T-cell (primary cell): ENCODE measurements at regions not wholly inside any gene's neighbourhood (a gene's known extent, or its start where the extent isn't known, plus 50 kb on each side); places are given as distances from the start of the nearest gene placed in this dataset.

Source experiments
- ATAC-seq, 4 experiments: fragments of 200-7000 bp in 3 of 4; fragments of 150-1000 bp in 1 of 4; cut with Tn5 transposase; replicated peaks in 1 of 4; 1 replicate in 3 of 4; 2 replicates in 1 of 4; pipeline ENCODE4 v1.10.0; 2021; ENCODE audit warnings: moderate library complexity in 3 of 4, mild to moderate bottlenecking in 2 of 4, moderate number of reproducible peaks in 1 of 4
- CTCF ChIA-PET, 2 donors: fragments of 300-600 bp; sonication (Branson Sonifier 250); formaldehyde crosslinking; loops; one replicate each; lab custom pipeline; 2022; ENCODE audit warnings: antibody characterized with exemption in 2 of 2; lab: Charles Lee
- POLR2A ChIA-PET, 2 donors: fragments of 300-600 bp; sonication (Branson Sonifier 250); formaldehyde crosslinking; loops; one replicate each; lab custom pipeline; 2022; ENCODE audit warnings: antibody characterized with exemption in 2 of 2; lab: Charles Lee
- DNase-seq, 35 experiments: peaks; one replicate each; pipeline versions ENCODE4 v3.0.0 to v3.0.0-alpha.2; 2013 to 2023
- H3K27ac ChIP-seq: one replicate; pipeline ENCODE4 v1.5.1; 2013; ENCODE audit warnings: low read length
- H3K27me3 ChIP-seq, 2 experiments: replicated peaks in 1 of 2; 1 replicate in 1 of 2; 2 replicates in 1 of 2; pipeline versions ENCODE4 v1.6.1 to v1.7.0; 2013; ENCODE audit warnings: low read length in 1 of 2, mixed read lengths in 1 of 2; ENCODE audit not compliant: control insufficient read depth in 2 of 2, insufficient read depth in 2 of 2; ENCODE audit errors: extremely low read depth in 1 of 2
- H3K36me3 ChIP-seq, 2 donors: 1 replicate in 1 of 2; 2 replicates in 1 of 2; pipeline versions ENCODE4 v1.6.1 to v1.7.0; 2013; ENCODE audit warnings: low read length in 1 of 2; ENCODE audit not compliant: control insufficient read depth in 2 of 2, insufficient read depth in 1 of 2; ENCODE audit errors: extremely low read depth in 1 of 2
- H3K4me1 ChIP-seq, 2 experiments: 1 replicate in 1 of 2; 2 replicates in 1 of 2; pipeline versions ENCODE4 v1.6.1 to v1.7.0; 2013; ENCODE audit warnings: low read length in 2 of 2, mixed read lengths in 1 of 2; ENCODE audit not compliant: insufficient read depth in 2 of 2, control insufficient read depth in 1 of 2; ENCODE audit errors: extremely low read depth in 1 of 2
- H3K4me3 ChIP-seq, 2 donors: 1 replicate in 1 of 2; 2 replicates in 1 of 2; pipeline versions ENCODE4 v1.5.1 to v1.7.0; 2013; ENCODE audit warnings: mild to moderate bottlenecking in 2 of 2, low read length in 1 of 2, moderate library complexity in 1 of 2; ENCODE audit not compliant: control insufficient read depth in 1 of 2; ENCODE audit errors: extremely low read depth in 1 of 2
- H3K9me3 ChIP-seq: 2 replicates; pipeline ENCODE4 v1.7.0; 2013
- H3K27ac Mint-ChIP-seq, 2 donors: one replicate each; pipeline ENCODE4 v1.8.0; 2020 to 2021; ENCODE audit warnings: mild to moderate bottlenecking in 2 of 2, mixed read lengths in 2 of 2
- H3K27me3 Mint-ChIP-seq, 2 donors: one replicate each; pipeline ENCODE4 v1.8.0; 2021 to 2022; ENCODE audit warnings: mixed read lengths in 2 of 2
- H3K36me3 Mint-ChIP-seq: one replicate; pipeline ENCODE4 v1.8.0; 2021; ENCODE audit warnings: mixed read lengths
- H3K4me1 Mint-ChIP-seq, 3 donors: one replicate each; pipeline ENCODE4 v1.8.0; 2020 to 2022; ENCODE audit warnings: mixed read lengths in 3 of 3, mild to moderate bottlenecking in 1 of 3
- H3K4me3 Mint-ChIP-seq, 3 donors: one replicate each; pipeline ENCODE4 v1.8.0; 2020 to 2022; ENCODE audit warnings: mild to moderate bottlenecking in 3 of 3, mixed read lengths in 3 of 3, moderate library complexity in 3 of 3
- H3K9me3 Mint-ChIP-seq, 3 donors: one replicate each; pipeline ENCODE4 v1.8.0; 2020 to 2022; ENCODE audit warnings: mixed read lengths in 3 of 3
- WGBS: methylation state at CpG from one replicate; pipeline ENCODE4 v1.1.5; 2013; ENCODE audit warnings: missing lambda C conversion rate; ENCODE audit not compliant: insufficient coverage; 5-methylcytosine and 5-hydroxymethylcytosine counted together

- H3K27ac ChIP-seq: no peak overlapping the region
- CTCF ChIA-PET: no interaction called here
- DNase-seq (no peak), ATAC-seq (no peak)
- Mint-ChIP-seq H3K4me3 (no peak overlapping the region), H3K27ac (no peak overlapping the region), H3K27me3 (peaks cover 18 to 19% of the 10 kb centered on the region in 2 donors), H3K4me1 (no peaks in the 10 kb centered on the region), H3K36me3 (no peaks in the 10 kb centered on the region), H3K9me3 (no peaks in the 10 kb centered on the region)
- H3K4me1 ChIP-seq: no peaks in the 10 kb centered on the region
- 97% methylated on average over 2 of the region's 3 CpGs for WGBS
- POLR2A ChIA-PET: interaction anchor here in 1 of 2 donors (0.6 kb wide), 1 partner anchor 846 kb away, joined by 5 read pairs; no protein-coding TSS in a partner anchor
- peaks cover 0 to 9% of the 10 kb centered on the region in 2 experiments for H3K27me3 ChIP-seq
- H3K9me3 ChIP-seq: no peaks in the 10 kb centered on the region
- H3K36me3 ChIP-seq: no peaks in the 10 kb centered on the region
- H3K4me3 ChIP-seq: no peak overlapping the region
Measured at GRCh38 chr2:200255549-200255948, 50.9 kb upstream of the SPATS2L start.
